Islet of Langerhans (tissue), 1 donor: ENCODE measurements at regions not wholly inside any gene's neighbourhood (a gene's known extent, or its start where the extent isn't known, plus 50 kb on each side); places are given as distances from the start of the nearest gene placed in this dataset.

Source experiments
- FAIRE-seq: peaks from one replicate; lab custom pipeline; 2011; peaks lifted over from hg19 to GRCh38; lab: Jason Lieb, UNC

- no peak for FAIRE-seq
Measured at GRCh38 chr3:1828519-1828918, 270.1 kb upstream of the CNTN4 start.

GRCh38 chr3:1830851-1831250, 267.8 kb upstream of the CNTN4 start:
- FAIRE-seq: peak; percentile 43

GRCh38 chr3:1832395-1832794, 266.3 kb upstream of the CNTN4 start:
- no peak for FAIRE-seq

- FAIRE-seq: no peak
Measured at GRCh38 chr3:1843111-1843510, 255.6 kb upstream of the CNTN4 start.

- no peak for FAIRE-seq
Measured at GRCh38 chr3:1847571-1847970, 251.1 kb upstream of the CNTN4 start.

GRCh38 chr3:1848935-1849334, 249.7 kb upstream of the CNTN4 start:
- no peak for FAIRE-seq

- no peak for FAIRE-seq
Measured at GRCh38 chr3:1852950-1853349, 245.7 kb upstream of the CNTN4 start.

GRCh38 chr3:1855841-1856240, 242.8 kb upstream of the CNTN4 start:
- FAIRE-seq: no peak

- FAIRE-seq: no peak
Measured at GRCh38 chr3:1870738-1871137, 227.9 kb upstream of the CNTN4 start.

- FAIRE-seq: no peak
Measured at GRCh38 chr3:1883534-1883933, 215.1 kb upstream of the CNTN4 start.

GRCh38 chr3:1892459-1892858, 206.2 kb upstream of the CNTN4 start:
- no peak for FAIRE-seq

GRCh38 chr3:1902416-1902815, 196.2 kb upstream of the CNTN4 start:
- FAIRE-seq: peak; percentile 58

GRCh38 chr3:1903111-1903510, 195.6 kb upstream of the CNTN4 start:
- no peak for FAIRE-seq

- FAIRE-seq: no peak
Measured at GRCh38 chr3:1907911-1908310, 190.8 kb upstream of the CNTN4 start.

- FAIRE-seq: no peak
Measured at GRCh38 chr3:1908651-1909445, 189.8 kb upstream of the CNTN4 start.

GRCh38 chr3:1910322-1910721, 188.3 kb upstream of the CNTN4 start:
- FAIRE-seq: no peak

- FAIRE-seq: no peak
Measured at GRCh38 chr3:1929788-1930414, 168.8 kb upstream of the CNTN4 start.

GRCh38 chr3:1938975-1939374, 159.7 kb upstream of the CNTN4 start:
- no peak for FAIRE-seq

GRCh38 chr3:1942781-1943180, 155.9 kb upstream of the CNTN4 start:
- FAIRE-seq: no peak

- FAIRE-seq: no peak
Measured at GRCh38 chr3:1943395-1944118, 155.1 kb upstream of the CNTN4 start.

GRCh38 chr3:1945698-1946097, 153.0 kb upstream of the CNTN4 start:
- FAIRE-seq: no peak

GRCh38 chr3:1953536-1953935, 145.1 kb upstream of the CNTN4 start:
- FAIRE-seq: no peak

- FAIRE-seq: no peak
Measured at GRCh38 chr3:1954632-1955031, 144.0 kb upstream of the CNTN4 start.
